DMS153 treated with DMSO at 0.1 percent for 48 hours (cell line): ENCODE measurements at regions not wholly inside any gene's neighbourhood (a gene's known extent, or its start where the extent isn't known, plus 50 kb on each side); places are given as distances from the start of the nearest gene placed in this dataset.
A peak's percentile ranks its signal among the peaks of the same experiment; 100 is the strongest.
"Not testable (repeated sequence)": the region's sequence is repeated elsewhere in the genome, so short reads cannot be mapped to it uniquely, and the experiment has no call there.

ENCODE experiments used
- DNase-seq: peaks from one replicate; lab custom pipeline; 2025; ENCODE audit not compliant: unreplicated experiment; lab: John Stamatoyannopoulos, UW

DNA sequence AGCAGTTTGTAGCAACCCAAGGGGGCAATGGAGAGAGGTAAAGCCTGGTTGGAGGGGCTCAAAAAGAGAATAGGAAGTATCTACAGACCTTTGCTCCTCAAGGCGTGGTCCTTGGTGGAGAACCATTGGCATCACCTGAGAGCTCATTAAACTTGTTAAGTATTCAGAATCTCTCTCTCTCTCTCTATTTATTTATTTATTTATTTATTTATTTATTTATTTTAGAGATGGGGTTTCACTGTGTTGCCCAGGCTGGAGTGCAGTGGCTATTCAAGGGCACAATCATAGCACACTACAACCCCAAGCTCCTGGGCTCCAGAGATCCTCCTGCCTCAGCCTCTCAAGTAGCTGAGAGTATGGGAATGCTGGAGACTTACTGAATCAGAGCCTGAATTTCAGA is 193.1 kb upstream of the ADCY2 start:
- no peak for DNase-seq

DNA sequence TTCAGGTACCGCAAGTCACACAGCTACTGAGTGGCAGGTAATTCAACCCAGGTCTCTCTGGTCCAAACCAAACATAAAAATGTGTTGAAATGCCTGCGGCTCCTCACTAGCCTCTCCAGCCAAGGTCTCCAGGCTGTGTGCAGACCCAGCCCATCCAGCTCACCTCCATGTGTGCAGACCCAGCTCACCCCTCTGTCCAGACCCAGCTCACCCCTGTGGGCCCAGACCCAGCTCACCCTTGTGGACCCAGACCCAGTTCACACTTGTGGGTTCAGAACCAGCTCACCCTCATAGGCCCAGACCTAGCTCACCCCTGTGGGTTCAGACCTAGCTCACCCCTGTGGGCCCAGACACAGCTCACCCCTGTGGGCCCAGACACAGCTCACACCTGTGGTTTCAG is 188.0 kb upstream of the ADCY2 start:
- DNase-seq, result no peak

DNA sequence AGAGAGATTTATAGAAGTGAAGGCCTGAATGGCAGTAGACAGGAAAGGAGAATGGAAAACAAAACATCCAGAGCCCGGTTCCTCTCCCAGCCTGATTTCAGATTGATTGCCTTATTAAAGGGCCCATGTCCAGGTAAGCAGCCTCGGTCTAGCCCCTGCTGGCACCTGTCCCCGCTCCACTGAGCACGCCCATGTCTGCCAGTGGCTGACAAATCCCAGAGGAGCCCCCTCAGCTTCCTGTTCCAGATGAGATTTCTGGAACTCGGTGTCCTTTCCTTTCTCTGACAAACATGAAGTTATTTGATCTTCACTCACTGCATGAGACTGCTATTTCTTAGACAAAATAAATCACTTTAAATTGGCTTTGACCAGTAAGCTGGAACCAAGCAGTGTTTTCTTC is 187.0 kb upstream of the ADCY2 start:
- peak; percentile 100 for DNase-seq

DNA sequence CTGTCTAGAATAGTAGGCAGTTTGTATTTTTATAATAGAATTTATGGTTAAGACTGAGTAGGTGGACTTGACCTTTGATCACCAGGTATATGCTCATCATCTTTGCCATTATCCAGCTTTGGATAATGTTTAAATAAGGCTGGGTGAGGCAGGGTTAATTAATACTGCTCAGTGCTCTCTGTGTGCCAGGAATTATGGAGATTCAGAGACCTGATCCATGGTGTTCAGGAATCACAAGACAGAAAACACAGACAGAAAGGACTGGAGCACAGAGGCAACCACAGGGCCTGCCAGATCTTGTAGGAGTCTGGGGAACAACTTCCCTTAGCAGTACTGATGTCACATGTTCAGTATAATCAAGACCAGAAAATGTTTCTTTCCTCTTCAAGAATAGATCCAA is 186.3 kb upstream of the ADCY2 start:
- DNase-seq, result peak; percentile 97

DNA sequence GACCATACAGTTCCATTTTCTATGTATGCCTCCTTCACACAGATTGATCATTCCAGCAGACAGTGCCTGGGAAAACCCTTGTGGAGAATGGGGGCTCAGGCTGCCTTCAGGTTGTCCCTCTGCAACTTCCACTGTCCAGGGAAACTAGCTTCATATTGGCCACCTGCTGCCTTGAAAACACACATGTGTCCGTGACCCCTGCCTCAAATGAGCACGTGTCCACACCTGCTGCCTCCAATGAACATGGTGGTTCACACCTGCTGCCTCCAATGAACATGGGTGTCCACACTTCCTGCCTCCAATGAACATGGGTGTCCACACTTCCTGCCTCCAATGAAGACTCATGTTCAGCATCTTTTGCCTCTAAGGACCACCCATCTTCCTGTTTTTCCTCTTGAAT is 185.4 kb upstream of the ADCY2 start:
- DNase-seq, result no peak

DNA sequence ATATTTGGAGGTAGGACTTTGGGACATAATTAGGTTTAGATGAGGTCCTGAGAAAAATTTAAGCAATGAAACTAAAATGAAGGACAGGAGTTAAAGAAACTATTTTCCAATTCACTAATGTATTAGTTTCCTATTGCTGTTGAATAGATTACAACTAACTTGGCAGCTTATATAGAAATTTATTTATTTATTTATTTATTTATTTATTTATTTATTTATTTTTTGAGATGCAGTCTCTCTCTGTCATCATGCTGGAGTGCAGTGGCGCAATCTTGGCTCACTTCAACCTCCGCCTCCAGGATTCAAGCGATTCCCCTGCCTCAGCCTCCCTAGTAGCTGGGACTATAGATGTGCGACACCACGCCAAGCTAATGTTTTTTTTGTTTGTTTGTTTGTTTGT is 182.4 kb upstream of the ADCY2 start:
- no peak for DNase-seq

DNA sequence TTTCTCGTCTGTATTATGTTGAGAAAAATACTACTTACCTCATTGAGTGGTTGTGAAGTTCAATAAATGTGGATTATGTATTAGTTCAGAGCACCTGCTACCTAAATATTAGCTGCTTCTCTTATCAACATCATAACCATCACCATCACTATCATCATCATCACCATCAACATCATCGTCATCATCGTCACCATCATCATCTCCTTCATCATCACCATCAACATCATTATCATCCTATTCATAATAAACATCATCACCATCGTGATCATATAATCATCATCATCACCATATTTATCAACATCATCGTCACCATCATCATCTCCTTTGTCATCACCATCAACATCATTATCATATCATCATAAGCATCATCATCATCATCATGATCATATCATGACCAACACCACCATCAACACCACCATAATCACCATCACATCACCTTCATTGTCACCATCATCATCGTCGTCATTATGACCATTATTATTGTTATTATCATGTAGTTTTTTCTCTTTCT is 181.0 kb upstream of the ADCY2 start:
- no peak for DNase-seq

DNA sequence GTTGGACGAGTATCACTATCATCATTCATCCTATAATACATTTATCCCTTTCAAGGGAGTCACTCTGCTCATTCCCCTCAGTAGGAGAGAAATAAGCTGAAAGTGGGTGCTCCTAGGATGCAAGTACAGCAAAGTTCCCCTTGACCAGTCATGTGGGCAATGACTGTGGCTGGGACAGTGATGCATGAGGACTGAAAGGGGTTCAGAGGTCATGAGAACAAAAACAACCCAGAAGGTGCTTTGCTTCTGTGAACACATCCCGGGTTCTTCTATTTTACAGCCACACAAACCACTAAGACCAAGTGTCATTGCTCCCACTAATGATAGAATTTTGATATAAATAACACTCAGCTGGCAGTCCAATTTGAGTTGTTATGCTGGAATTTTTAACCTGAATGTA is 177.8 kb upstream of the ADCY2 start:
- DNase-seq, result no peak

DNA sequence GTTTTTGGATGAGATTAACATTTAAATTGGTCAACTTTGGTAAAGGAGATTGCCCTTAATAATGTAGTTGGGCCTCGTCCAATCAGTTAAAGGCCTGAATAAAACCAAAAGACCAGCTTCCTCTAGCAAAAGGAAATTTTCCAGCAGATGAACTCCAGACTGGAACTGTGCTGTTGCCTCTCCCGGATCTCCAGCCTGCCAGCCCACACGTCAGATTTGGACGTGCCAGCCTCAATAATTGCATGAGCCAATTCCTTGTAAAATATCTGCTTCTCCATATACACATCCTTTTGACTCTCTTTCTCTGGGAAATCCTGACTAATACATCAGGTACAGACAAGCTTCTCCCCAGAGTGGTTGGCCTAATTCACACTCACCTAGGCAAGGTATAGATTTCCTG is 175.8 kb upstream of the ADCY2 start:
- no peak for DNase-seq

DNA sequence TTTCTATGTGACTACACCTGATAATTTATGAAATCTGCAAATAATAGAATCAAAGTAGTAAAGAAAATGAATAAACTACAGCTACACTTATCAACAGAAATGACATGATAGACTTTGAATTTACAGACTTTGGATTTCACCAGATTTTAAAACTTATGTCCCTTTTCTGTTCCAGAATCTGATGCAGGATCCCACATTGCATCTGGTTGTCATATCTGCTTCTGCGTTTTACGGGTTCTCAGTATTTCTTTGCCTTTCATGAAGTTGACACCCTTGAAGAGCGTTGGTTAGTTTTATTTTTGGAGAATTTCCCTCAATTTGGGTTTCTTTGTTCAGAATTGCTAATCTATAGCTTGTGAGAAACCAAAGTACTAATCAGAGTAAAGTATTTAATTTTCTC is 174.9 kb upstream of the ADCY2 start:
- no peak for DNase-seq

DNA sequence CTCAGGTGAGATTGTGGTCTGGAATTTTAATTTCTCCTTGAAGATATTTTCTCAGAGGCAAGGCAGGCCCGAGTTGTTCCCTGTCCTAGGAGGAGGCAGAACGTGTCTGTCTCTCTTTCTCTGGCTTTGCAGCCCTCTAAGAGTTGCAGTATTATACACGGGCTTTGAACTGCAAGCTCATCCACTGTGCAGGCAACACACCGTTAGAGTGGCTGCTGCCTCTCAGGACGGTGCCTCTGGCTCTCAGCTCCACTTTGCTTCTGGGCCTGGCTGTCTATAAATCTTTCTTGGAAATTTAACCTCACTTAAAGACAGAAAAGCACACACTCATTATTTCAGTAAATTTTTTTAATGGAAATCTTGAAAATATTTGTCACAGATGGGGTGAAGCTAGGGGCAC is 170.1 kb upstream of the ADCY2 start:
- no peak for DNase-seq

DNA sequence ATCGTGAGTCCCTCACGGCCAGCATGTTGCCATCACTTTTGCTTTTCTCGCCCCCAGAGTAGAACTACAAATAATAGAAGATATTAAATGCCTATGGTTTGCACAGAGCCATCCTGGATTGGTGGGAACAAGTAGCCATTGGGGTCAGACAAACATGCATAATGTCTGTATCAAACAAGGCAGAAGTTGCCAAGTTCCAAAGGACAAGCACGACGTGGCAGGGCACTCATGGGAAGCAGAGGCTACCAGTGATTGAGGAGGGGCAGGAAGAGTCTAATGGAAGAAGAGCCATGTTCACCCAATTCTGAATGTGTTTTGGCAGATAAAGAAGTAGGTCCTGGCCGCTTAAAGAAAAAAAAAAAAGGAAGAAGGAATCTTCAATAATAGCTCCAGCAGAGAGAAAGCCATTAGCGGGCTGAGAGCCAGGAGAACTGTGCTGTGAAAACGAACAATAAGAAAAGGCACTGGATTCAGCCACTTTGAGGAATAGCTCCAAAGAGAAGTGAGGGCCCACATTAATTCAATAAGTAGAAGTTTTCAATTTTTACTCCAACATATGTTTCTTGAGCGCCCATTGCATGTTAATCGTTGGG is 153.7 kb upstream of the ADCY2 start:
- no peak for DNase-seq

DNA sequence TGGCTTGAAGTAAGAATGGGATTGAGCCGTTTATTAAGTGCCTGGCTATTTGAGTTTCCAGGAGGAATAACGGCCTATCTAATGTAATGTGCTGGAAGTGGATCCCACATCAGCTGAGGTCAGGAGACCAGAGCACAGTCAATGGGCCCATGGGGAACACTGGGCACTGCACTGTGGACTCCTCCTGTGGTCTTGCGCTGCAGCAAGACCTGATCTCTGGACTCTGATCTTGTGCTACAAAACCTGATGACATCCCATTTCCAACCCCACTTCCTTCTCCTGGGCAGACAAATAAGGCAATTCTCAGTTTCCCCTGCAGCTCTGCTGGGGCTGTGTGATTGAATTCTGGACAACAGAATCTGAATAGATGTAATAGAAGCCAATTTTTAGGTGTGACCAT is 151.7 kb upstream of the ADCY2 start:
- no peak for DNase-seq

DNA sequence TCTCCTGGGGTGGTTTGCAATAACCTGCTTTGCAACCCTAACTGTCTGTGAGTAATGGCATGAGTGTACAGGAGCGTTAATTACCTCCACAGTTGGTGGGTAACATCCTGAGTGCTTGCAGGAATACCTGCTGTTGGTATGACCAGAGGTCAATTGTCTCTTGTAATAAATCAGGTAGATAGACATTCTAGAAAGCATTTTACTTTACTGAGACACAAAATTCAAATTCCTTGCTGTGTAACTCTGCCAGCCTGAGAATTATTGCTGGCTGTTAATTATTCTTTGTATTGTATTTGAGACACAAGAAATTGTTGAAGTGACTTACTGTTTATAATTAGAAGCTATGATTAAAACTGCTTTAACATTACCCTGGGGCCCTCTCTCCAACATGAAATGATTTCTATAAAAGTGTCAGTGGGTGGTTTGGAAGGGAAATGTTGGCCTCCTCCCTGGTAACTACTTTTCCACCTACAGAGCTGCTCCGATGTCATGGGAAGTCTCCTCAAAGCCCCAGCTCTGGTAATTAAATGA is 150.8 kb upstream of the ADCY2 start:
- DNase-seq, result no peak

DNA sequence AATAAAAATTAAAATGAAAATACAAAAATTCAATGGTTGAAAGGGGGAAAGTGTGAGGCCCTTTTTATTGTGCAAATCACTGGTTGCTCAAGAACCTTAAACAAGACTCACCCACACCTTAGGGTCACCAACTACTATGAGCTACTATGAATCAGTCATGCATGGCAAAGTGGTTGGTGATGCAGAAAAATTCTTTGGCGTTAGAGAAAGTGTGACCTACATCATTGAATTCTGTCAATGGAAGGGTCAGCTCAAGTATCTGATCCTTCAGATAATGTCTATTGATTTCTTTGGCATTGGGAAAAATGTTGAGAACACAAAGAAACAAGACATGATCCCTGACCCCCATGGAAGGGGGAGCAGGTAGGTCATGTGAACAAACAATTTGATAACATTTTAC is 149.7 kb upstream of the ADCY2 start:
- no peak for DNase-seq

DNA sequence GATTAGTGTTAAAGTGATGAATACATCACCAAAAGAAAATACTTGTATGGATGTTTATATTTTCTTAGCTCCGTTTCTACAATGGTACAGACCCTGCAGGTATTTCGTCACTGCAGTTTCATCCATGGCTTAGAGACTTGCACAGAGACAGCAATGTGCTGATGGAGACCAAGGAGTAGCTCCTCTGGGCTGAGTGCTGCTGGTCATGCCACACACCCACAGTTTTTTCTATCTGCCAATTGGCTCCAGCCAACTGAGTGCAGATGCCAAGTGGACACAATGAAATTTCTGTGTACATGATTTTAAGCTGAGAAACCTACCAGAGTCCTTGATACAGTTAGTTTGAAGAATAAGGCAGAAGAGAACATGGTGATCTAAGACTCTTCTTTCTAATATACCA is 145.9 kb upstream of the ADCY2 start:
- no peak for DNase-seq

DNA sequence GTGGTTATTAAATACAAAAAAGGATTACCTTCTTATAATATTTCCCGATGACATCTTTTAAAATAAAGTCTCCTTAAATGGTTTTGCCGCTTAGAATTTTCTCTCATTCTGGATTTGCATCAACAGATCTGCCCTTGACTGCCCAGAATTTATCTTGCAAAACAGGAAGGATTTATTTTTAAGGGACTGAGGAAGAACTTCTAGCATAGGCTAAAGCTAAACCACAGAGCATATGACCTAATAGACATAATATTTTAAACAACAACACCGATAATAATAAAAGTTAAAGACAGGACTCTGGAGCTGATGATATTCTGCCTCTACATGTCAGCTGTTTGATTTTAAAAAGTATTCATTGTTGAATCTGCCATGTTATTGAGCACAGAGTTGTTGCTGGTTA is 145.3 kb upstream of the ADCY2 start:
- no peak for DNase-seq

DNA sequence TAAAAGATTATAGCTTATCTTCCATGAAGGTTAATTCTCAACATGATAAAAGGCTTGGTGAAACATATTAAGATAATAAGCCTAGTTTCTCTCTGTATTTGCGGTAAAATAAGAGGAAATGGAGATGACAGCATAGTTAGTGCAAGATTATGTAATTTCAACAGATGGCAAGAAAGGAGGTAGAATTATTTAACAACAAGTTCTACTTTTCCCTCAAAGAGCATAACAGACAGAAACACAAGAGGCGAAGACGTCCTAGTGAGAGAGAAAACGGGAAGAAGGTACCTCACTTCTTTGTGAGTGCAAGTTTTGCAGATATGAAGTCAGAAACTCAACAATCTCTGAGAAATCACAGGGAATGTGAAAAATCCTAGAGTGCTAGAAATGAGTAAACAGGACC is 144.8 kb upstream of the ADCY2 start:
- no peak for DNase-seq

DNA sequence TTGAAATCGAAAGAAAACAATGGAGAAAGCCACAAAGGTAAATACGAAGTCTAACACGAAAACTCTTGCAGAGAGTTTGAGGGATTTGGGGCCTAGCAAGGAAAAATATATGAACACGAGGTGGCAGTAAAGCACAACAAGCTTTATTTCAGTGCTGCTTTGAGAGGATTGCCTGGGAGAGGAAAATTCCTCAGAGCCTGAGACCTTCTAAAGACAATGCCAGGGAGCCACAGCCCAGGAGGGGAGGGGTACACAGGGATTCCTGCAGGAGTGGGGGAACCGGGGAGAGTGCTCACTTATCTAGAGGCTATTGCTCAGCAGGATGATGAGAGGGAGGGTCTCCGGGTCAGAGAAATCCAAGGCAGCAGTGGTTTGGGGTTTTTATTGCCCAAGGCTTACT is 134.9 kb upstream of the ADCY2 start:
- DNase-seq, result peak; percentile 91

DNA sequence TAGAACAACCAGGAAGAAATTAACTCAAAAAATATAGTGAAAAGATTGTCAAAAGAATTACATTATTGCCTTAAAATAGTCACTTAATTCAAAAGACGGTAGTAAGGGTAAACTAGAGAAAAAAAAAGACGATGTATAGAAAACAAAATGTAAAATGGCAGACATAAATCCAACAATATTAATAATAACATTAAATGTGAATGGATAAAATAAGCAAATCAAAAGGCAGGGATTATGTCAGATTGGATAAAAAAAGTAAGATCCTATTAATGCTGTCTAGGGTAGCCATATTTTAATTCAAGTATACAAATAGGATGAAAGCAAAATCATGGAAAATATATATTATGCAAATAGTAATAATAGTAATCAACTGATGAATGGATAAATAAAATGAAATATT is 134.0 kb upstream of the ADCY2 start:
- DNase-seq, result no peak

DNA sequence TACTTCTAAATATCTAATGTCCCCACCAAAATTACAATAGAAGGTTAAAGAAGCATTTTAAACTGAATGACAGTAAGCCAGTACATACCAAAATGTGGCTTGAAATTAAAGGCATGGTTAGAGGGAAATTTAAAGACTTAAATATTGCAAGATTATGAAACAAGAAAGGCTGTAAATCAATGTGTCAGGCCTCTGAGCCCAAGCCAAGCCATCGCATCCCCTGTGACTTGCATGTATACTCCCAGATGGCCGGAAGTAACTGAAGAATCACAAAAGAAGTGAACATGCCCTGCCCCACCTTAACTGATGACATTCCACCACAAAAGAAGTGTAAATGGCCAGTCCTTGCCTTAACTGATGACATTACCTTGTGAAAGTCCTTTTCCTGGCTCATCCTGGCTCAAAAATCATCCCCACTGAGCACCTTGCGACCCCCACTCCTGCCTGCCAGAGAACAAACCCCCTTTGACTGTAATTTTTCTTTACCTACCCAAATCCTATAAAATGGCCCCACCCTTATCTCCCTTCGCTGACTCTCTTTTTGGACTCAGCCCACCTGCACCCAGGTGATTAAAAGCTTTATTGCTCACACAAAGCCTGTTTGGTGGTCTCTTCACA is 132.4 kb upstream of the ADCY2 start:
- not testable (repeated sequence) for DNase-seq

DNA sequence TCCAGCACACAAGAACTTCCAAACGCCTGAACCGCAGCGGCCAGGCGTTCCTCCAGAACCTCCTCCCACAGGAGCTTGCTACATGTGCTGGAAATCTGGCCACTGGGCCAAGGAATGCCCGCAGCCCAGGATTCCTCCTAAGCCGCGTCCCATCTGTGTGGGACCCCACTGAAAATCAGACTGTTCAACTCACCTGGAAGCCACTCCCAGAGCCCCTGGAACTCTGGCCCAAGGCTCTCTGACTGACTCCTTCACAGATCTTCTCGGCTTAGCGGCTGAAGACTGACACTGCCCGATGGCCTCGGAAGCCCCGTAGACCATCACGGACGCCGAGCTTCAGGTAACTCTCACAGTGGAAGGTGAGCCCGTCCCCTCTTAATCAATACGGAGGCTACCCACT is 130.2 kb upstream of the ADCY2 start:
- not testable (repeated sequence) for DNase-seq

DNA sequence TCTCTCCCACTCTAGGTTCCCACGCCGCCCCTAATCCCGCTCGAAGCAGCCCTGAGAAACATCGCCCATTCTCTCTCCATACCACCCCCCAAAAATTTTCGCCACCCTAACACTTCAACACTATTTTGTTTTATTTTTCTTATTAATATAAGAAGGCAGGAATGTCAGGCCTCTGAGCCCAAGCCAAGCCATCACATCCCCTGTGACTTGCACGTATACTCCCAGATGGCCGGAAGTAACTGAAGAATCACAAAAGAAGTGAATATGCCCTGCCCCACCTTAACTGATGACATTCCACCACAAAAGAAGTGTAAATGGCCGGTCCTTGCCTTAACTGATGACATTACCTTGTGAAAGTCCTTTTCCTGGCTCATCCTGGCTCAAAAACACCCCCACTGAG is 127.2 kb upstream of the ADCY2 start:
- DNase-seq, result not testable (repeated sequence)
